HG03045 (cell line): ENCODE measurements at regions not wholly inside any gene's neighbourhood (a gene's known extent, or its start where the extent isn't known, plus 50 kb on each side); places are given as distances from the start of the nearest gene placed in this dataset.

Experiments
- ATAC-seq: cut with Tn5 transposase; IDR thresholded peaks from one replicate; pipeline ENCODE4 v1.9.1; 2021; ENCODE audit warnings: mild to moderate bottlenecking, moderate library complexity; ENCODE audit not compliant: unreplicated experiment

DNA sequence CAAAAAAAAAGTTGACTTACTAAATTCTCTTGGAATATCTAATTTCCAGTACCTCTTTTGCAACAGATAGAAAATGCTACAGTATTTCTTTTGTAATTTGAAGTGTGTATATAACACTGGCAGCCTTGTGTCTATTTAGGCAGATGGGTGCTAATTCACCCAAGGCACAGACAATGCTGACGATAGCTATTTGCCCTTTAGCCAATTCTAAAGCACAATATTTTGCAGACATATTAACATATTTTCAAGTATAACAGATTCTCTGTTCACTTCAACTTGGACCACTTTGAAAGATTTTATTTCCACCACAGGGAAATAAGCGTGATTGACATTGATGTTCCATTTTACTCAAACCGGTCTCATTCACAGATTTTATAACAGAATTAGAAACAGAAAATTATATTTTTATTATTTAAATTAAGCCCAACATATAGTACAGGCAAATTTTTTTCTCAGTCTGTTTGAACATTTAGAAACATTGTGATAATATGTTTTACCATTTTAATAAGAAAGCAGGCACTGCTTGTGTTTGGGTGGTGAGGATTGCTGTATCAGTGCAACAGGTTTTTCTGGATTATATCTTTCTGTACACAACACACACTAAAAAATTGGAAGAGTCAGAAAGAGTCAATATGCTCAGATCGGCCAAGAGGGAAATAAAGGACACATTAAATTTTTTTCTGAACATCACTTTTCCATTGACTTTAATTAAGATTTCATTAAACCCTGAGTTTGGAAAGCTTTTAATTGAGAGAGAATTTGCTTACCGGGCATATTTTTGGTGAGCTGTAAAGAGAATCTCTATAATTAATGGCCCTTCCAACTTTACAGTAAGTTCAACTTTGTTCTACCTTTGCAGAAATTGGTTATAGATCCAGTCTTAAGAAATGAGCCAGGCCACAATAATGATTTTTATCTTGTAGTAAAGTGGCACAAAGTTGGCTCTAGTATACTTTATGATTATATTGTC, 327.3 kb upstream of the NR2F2 start:
- no peak for ATAC-seq

DNA sequence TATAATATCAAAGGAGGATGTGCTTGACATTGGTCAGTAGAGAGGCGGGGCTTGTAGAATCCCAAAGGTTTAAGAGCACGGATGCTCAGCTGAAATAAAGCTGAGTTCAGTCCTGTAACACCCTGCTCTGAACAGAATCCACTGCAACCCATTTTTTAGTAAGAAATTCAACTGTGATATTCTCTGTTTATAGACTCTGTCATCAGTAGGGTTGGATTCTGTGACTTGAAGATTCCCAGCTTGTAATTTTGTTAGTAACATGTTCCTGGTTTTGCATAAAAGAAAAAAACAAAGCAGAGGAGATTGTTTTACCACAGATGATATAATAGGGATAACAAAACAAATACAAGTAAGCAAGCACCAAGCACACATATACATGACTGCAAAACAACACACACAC, 324.6 kb upstream of the NR2F2 start:
- no peak for ATAC-seq

- no peak for ATAC-seq
Measured at GRCh38 chr15:96011136-96011535, 319.4 kb upstream of the NR2F2 start.

DNA sequence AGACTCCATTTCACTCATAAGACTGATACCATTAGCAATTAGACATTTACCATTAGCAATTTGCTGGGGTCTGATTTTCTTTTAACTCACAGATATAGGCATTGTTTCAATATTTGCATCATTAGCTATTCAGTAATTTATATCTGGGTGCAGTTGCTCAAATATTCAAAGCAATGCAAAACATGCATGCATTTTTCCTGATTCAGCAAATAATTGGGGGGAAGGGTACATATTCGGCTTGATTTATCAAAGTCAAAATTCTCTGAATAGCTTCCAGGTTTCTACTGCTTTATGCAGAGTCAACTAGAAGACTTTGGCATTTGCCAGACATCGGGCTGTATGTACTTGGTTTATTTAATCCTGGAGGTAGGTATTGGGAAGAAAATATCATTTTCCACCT, 315.6 kb upstream of the NR2F2 start:
- ATAC-seq = no peak

GRCh38 chr15:96019114-96019513, 311.4 kb upstream of the NR2F2 start:
- ATAC-seq = no peak

DNA sequence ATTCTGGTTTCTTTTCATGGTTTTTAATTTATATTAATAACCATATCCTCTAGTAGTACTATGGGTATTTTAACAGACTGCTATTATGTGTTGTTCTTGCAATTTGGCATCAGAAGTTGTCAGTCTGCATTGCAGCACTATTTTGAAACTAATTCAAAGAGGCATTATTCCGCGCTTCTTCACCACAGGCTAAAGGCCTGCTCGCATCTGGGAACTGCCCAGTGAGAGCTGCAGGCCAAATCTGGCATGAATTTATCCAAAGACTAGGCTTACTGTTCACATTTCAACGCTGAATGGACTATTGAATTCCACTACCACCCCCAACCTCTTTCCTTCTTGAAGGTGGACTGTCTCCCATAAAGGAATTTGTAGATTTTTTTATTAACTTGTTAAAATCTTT, 310.4 kb upstream of the NR2F2 start:
- no peak for ATAC-seq

- no peak for ATAC-seq
Measured at GRCh38 chr15:96020797-96021196, 309.7 kb upstream of the NR2F2 start.

- no peak for ATAC-seq
Measured at GRCh38 chr15:96023081-96023480, 307.4 kb upstream of the NR2F2 start.

GRCh38 chr15:96027501-96027900, 303.0 kb upstream of the NR2F2 start:
- ATAC-seq = no peak

DNA sequence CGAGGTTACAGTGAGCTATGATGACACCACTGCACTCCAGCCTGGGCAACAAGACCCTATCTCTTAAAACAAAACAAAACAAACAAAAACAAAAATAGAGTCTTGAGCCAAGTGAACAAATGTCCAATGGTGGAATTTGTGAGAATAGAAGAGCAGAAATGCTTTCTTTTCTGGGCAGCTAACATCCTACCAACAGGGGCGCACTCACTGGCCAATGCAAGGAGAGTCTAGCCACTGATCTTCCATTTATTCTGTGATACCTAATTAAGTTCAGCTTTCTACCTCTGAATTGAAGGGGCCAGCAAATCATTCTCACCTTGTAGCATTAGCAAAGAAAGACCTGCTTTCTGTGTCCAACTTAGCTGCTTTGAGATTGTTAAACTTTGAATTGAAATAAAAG, 301.9 kb upstream of the NR2F2 start:
- ATAC-seq = no peak

DNA sequence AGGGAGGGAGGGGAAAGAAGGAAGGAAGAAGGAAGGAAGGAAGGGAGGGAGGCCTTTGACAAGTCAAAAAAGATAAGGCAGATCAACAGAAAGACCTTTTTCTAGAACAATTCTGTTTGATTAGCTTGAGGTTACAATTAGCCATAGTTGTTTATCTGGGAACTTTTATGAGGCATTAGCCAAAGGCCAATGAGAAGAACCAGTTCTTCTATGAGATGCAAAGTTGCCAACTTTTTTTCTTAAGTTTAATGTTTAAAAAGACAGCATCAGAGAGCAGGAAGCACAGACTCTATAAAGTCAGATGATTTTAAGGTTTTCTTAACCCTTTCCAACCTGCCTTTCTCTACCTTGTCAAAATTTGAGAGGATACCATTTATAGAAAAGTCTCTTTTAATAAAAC, 301.3 kb upstream of the NR2F2 start:
- ATAC-seq = no peak

DNA sequence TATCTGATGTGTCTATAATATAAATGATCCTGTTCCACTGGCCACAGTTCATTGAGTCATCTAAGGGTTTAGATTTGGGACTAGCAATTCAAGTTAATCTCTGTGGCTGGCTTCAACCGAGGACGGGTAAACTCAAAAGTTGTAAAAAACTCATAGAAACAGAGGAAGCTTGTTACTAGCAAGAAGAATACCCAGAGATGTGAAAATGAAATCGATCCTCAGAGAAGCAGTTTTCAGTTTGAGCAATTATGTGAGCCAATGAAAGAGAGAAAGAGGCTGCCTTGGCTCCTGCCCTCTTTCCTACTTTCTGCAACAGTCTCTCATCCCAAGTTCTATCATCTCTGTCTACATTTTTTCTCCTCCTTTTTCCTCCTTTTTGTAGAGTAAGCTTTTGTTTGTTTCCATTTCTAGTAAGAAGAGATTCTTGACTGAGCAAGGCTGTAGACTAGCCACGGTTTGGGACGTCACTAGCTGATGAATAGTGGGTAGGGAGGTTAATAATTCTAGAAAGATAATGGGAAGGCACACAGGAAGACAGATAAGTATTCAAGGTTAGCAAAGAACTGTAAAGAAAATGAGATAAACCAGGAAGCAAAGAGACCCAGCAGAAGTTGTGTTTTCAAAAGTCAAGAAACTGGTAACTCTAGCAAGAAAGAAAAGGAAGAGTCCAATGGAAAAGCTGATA, 298.9 kb upstream of the NR2F2 start:
- ATAC-seq = no peak

DNA sequence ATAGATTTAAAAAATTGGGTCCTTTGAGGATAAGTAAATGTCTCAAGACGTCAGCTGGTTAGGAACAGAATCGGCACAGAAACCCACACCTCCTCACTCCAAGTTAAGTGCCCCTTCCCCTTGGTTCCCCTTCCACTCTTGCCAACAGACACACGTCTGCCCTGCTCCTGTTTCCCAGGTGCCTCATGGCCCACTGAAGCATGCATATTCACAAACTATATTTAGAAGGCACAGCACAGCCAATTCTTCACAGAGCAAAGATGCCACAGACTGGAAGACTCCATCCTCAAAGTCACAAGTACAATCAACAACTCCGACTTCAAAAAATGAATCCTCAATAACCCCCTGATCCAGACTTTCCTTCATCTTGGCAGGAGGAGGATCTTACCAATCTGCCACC, 295.4 kb upstream of the NR2F2 start:
- ATAC-seq = no peak

GRCh38 chr15:96035635-96036034, 294.9 kb upstream of the NR2F2 start:
- ATAC-seq = no peak

- peak; percentile 59 for ATAC-seq
Measured at GRCh38 chr15:96037584-96037983, 292.9 kb upstream of the NR2F2 start.

DNA sequence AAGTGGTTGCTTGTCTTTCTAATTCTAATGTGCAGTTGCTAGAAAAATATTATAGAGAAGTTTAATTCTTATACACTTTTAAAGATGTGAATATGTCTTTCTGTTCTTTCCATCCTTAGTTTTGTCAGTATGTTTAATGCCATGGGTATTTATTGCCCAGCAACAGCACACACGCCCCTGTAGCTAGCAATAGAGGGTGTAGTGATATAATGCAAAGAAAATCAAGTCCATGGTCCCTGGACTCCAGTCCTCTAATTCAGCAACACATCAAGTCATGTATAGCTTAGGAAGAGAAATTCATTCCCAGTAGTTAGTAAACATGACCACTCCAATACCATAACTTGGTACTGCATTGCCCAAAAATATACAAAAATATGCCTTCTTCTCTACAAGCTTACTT, 292.4 kb upstream of the NR2F2 start:
- no peak for ATAC-seq

- no peak for ATAC-seq
Measured at GRCh38 chr15:96038650-96039049, 291.9 kb upstream of the NR2F2 start.

DNA sequence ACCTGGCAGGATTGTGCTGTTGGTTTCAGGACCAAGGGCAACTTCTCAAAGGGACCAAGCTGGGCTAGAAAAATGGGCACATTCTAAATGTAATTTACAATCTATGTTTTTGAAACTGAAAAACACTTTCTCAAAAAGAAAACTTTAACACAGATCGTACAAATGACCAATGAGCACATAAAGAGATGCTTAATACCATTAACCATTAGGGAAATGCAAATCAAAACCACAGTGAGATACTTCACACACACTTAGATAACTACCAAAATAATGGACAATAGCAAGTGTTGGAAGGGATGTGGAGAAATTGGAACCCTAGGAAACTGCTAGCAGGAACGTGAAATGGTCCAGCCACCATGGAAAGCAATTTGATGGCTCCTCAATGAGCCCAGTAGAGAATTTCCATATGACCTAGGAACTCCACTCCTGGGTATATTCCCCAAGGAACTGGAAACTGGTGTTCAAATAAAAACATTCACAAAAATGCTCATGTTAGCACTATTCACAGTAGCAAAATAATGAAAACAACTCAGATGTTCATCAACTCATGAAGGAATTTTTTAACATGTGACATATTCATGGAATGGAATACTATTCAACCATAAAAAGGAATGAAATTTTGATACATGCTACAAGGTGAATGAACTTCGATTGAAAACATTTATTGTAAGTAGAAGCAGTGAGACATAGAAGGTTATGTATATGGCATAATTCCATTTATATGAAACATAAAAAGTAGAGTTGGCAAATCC, 288.3 kb upstream of the NR2F2 start:
- no peak for ATAC-seq

- peak; percentile 89 for ATAC-seq
Measured at GRCh38 chr15:96042734-96043224, 287.7 kb upstream of the NR2F2 start.

DNA sequence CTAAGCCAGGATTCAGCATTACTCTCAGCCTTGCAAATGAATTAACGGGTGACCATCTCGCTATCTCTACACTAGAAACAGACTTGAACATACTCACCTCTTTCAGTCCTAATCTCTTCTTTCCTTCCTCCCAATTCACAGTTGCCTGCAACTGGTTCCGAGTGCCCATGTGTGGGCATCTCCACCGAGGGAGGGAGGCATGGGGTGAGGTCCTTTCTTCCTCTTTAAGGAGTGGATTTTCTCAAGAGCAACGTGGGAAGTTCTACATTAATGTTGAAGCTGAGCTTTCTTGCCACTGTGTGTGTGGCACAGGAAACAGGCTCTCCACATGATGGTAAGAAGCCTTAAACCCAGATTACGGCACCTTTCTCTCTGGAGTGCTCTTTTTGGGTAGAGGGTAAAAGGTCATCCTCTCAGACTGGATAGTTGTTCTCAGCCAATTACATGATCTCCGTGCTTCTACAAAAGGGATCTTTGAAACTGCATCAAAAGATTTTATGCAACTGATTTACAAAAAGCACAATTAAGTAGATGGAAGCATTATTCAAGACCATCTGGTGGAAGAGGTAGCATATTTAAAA, 286.8 kb upstream of the NR2F2 start:
- ATAC-seq = no peak
